RWPE1 (cell line): ENCODE measurements at regions not wholly inside any gene's neighbourhood (a gene's known extent, or its start where the extent isn't known, plus 50 kb on each side); places are given as distances from the start of the nearest gene placed in this dataset.

Experiments
- CTCF ChIA-PET: fragments of 350-600 bp; sonication (Branson Sonifier 250); formaldehyde crosslinking; extraction: SDS; loops from one replicate; lab custom pipeline; 2021; lab: Yijun Ruan, JAX
- POLR2A ChIA-PET: fragments of 400-600 bp; formaldehyde crosslinking; extraction: SDS; loops from one replicate; lab custom pipeline; 2020; ENCODE audit warnings: antibody characterized with exemption; ENCODE audit not compliant: low non-redundant PET; lab: Yijun Ruan, JAX
- DNase-seq: peaks from one replicate; pipeline ENCODE4 v3.0.0; 2012; ENCODE audit warnings: low spot score
- H3K27ac ChIP-seq: fragments of 450-650 bp; 2 replicates; pipeline ENCODE4 v1.5.1; 2017
- TF ChIP-seq, protein P1 (sequence below): fragments of 450-650 bp; conservative IDR thresholded peaks from 2 replicates; pipeline ENCODE4 v1.5.1; 2017; ENCODE audit warnings: low read depth, mild to moderate bottlenecking

DNA sequence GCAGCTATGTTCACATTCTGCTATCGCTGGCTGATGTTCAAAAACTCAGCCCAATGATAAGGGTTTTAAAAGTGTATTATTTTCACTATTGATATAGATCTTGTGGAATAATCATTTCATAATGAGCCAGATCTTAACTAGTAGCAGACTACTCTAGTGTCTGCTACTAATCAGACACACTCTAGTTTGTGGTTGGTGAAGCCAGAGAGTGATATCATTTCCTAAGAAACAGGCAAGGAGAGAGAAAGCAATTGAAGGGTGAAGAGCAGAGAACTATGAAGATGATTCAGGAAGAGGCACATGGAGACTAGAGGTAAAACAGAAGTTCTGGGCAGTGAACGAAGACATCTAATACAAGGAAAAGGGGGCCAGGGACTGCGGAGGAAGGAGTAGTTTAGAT lies 58.2 kb upstream of the BET1 start:
- TF ChIP-seq, protein P1, sequence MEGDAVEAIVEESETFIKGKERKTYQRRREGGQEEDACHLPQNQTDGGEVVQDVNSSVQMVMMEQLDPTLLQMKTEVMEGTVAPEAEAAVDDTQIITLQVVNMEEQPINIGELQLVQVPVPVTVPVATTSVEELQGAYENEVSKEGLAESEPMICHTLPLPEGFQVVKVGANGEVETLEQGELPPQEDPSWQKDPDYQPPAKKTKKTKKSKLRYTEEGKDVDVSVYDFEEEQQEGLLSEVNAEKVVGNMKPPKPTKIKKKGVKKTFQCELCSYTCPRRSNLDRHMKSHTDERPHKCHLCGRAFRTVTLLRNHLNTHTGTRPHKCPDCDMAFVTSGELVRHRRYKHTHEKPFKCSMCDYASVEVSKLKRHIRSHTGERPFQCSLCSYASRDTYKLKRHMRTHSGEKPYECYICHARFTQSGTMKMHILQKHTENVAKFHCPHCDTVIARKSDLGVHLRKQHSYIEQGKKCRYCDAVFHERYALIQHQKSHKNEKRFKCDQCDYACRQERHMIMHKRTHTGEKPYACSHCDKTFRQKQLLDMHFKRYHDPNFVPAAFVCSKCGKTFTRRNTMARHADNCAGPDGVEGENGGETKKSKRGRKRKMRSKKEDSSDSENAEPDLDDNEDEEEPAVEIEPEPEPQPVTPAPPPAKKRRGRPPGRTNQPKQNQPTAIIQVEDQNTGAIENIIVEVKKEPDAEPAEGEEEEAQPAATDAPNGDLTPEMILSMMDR = no peak
- POLR2A ChIA-PET = no interaction called here
- CTCF ChIA-PET = no interaction called here
- no peak for DNase-seq
- no peak overlapping the region for H3K27ac ChIP-seq

DNA sequence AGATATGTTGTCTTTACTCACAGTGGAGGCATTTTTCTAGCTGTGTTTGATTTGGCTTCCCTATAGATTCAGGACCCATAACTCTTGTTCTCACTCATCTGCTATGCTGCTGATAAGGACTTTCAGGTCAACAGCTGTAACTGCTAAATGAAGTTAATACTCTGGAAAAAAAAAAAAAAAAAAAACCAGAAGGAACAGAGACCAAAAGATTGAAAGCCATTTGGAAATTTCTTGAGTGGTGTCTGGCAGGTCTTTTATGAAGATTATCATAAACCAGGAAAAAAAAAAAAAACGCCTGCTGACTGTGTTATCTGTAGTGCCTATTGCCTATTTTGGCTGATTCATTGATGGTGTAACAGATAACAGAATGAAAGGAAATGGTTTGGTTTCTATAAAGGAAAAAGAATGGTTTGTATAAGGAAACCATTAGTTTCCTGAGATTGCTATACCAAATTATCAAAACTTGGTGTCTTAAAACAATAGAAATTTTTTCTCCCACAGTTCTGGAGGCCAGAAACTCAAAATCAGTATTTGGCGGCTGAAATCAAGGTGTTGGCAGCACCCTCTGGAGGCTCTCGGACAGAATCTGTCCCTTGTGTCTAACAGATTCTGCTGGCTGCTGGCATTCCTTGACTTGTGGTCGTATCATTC lies 60.5 kb upstream of the BET1 start:
- DNase-seq = no peak
- ChIA-PET CTCF (interaction anchor here (0.6 kb wide), 1 partner anchor 87 kb away, joined by 7 read pairs; no protein-coding TSS in a partner anchor), POLR2A (no interaction called here)
- H3K27ac ChIP-seq = no peak overlapping the region
- TF ChIP-seq, protein P1 = no peak

DNA sequence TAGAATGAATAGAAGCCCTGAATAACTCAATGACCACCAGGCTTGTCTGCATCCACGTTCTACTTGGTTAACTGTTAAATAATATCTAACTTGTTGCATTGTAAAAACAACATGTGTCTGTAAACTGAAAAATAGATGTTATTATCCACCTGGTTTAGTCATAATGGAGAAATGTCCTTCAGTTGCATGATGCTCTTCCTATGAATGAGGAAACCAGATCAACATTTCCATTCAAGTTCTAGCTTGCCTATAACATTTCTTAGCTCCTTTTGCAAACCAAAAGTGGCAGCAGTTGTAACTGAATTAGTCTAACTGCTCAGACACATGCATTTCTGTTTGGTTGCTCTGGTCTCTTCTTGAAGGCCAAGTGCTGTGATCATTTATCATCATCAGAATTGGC lies 62.9 kb upstream of the BET1 start:
- TF ChIP-seq, protein P1 = no peak
- CTCF ChIA-PET = interaction anchor here (0.6 to 1.0 kb wide), 4 partner anchors 16 to 328 kb away, joined by 3 to 4 read pairs (median 4); no protein-coding TSS in a partner anchor
- H3K27ac ChIP-seq = peak overlapping the region; percentile 63
- POLR2A ChIA-PET = no interaction called here
- DNase-seq = peak; percentile 45

DNA sequence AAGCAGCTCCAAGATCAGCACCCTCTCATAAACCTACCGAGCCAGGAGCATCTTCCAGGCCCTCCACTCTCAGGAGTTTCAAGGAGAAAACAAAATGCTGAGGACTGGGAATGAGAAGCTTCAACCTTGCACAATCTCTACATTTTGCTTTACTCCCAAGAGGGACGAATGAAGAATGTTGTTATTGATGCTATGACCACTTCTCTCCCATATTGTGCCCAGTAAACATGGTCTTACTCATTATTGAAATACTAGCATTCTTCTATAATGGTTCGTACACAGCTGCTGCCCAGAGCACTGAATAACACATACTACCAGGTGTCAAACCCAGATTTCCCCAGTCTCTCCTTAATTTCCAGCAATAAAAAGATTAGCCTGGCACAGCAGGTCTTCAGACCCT lies 63.4 kb upstream of the BET1 start:
- TF ChIP-seq, protein P1 = no peak
- CTCF ChIA-PET = interaction anchor here (0.5 to 1.0 kb wide), 4 partner anchors 15 to 519 kb away, joined by 3 to 4 read pairs (median 4); no protein-coding TSS in a partner anchor
- peak overlapping the region; percentile 63 for H3K27ac ChIP-seq
- DNase-seq = no peak
- POLR2A ChIA-PET = no interaction called here

DNA sequence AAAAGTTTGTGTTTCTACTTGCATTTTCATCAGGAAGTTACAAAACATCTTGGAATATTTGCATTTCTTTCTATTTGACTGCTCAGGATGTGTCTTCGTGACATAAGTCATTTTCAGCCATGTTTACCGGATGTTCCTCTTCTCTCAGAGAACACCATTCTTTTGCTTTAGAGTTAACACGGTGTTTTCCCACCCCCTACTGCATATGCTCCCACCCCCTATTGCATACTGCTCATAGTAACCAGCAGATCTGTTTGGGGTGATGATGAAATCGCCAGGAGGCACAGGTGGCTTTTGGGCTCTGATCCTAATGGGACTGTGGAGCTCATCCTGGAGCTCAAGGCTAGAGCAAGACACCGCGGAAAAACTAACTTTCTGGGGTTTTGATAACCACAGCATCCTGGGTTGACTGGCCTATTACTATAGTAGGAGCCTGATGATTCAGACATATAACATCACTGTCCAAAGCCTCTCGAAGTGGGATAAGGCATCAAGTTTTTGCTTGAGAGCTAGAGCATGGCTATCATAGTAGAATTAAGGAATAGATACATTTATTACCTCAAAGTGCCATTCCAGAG lies 65.1 kb upstream of the BET1 start:
- POLR2A ChIA-PET = no interaction called here
- CTCF ChIA-PET = no interaction called here

DNA sequence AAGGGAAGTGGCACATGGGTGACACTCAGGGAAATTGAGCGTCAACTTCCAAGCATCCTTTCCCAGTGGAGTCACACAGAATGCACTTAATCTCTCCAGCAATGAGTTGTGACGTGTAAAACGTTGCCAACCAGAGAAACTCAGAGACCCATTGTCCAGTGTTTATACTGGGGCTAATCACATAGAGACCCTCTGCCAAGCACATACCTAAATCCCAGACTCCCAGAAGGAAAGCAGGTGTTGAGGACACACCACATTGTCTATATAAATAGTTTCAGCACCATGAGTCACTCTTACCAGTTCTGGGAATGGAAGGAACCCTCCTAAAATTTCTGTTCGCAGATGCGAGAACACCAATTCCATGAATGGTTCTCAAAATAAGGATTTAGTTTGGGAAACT lies 76.4 kb upstream of the BET1 start:
- ChIA-PET CTCF (no interaction called here), POLR2A (no interaction called here)
- TF ChIP-seq, protein P1 = no peak
- DNase-seq = no peak
- H3K27ac ChIP-seq = no peak overlapping the region

More for the DNA sequence above, 65.1 kb upstream of the BET1 start:
- TF ChIP-seq, protein P1 = no peak
- no peak overlapping the region for H3K27ac ChIP-seq
- DNase-seq = no peak
